Heart left ventricle (tissue), 16 donors: ENCODE measurements at regions not wholly inside any gene's neighbourhood (a gene's known extent, or its start where the extent isn't known, plus 50 kb on each side); places are given as distances from the start of the nearest gene placed in this dataset.

Experiments used
- ATAC-seq, 4 donors: fragments of 200-7000 bp; cut with Tn5 transposase; one replicate each; pipeline ENCODE4 v1.9.1; 2020 to 2022; ENCODE audit warnings: moderate library complexity in 4 of 4, mild to moderate bottlenecking in 3 of 4, moderate number of reproducible peaks in 1 of 4
- DNase-seq, 5 donors: peaks; one replicate each; pipeline ENCODE4 v3.0.0-alpha.2; 2020
- H3K27ac ChIP-seq, 12 donors: fragments of 200-600 bp; sonication (generic) in 4 of 12; one replicate each; pipeline versions ENCODE4 v1.5.0 to v1.8.0; 2016 to 2022; ENCODE audit warnings: mild to moderate bottlenecking in 2 of 12
- H3K27me3 ChIP-seq, 9 donors: fragments of 200-600 bp; sonication (generic) in 2 of 9; one replicate each; pipeline versions ENCODE4 v1.5.1 to v1.8.0; 2016 to 2022; ENCODE audit warnings: mild to moderate bottlenecking in 3 of 9
- H3K36me3 ChIP-seq, 9 donors: fragments of 200-600 bp; sonication (generic) in 2 of 9; one replicate each; pipeline versions ENCODE4 v1.5.0 to v1.8.0; 2018 to 2022; ENCODE audit warnings: mild to moderate bottlenecking in 2 of 9
- H3K4me1 ChIP-seq, 12 donors: fragments of 200-600 bp; sonication (generic) in 4 of 12; one replicate each; pipeline versions ENCODE4 v1.5.0 to v1.8.0; 2016 to 2022; ENCODE audit warnings: mild to moderate bottlenecking in 3 of 12
- H3K4me3 ChIP-seq, 12 donors: fragments of 200-600 bp; sonication (generic) in 4 of 12; one replicate each; pipeline versions ENCODE4 v1.5.0 to v1.8.0; 2017 to 2022; ENCODE audit warnings: mild to moderate bottlenecking in 9 of 12, moderate library complexity in 4 of 12
- H3K9me3 ChIP-seq, 12 donors: fragments of 200-600 bp; sonication (generic) in 4 of 12; one replicate each; pipeline versions ENCODE4 v1.5.0 to v1.8.0; 2016 to 2022; ENCODE audit warnings: mild to moderate bottlenecking in 1 of 12
- CTCF ChIP-seq, 12 donors: fragments of 200-600 bp; sonication (generic) in 4 of 12; IDR thresholded peaks; one replicate each; pipeline versions ENCODE4 v1.5.0 to v1.8.0; 2018 to 2022; ENCODE audit warnings: antibody characterized with exemption in 12 of 12, mild to moderate bottlenecking in 5 of 12
- POLR2A ChIP-seq, 2 donors: fragments of 450-650 bp; IDR thresholded peaks; one replicate each; pipeline ENCODE4 v1.6.1; 2017; ENCODE audit warnings: antibody characterized with exemption in 2 of 2, mild to moderate bottlenecking in 2 of 2, moderate library complexity in 2 of 2
- WGBS, 4 donors: extraction: QIAGEN DNeasy Blood & Tissue Kit in 2 of 4; methylation state at CpG; one replicate each; pipeline versions ENCODE4 v1.1.5 to v1.1.7; 2013 to 2018; 5-methylcytosine and 5-hydroxymethylcytosine counted together
- intact Hi-C, 10 donors: fragments of 100-400 bp; cut with DNase I; formaldehyde crosslinking; loops; one replicate each; pipeline versions ENCODE4 v1.11.1 to v1.14.2; 2022
- donor health status: ischemic (EF 13 %, LVEDD 7.1; RV severe dilation, severe dysfunction).
- donor health status: healthy with polysubstance abuse.
- donor health status: DM: no; HTN: yes; CAD: no.
- donor health status: DM: no; HTN: no; CAD: no.
- donor health status: ischemic (EF 25% LVEDD 6.9; RV normal size, moderate dysfunction).
- donor health status: ischemic (EF 25% LVEDD 5.7; RV mildly dilated, moderate dysfunction).
- donor health status: healthy.
- donor health status: DM: yes; HTN: yes; CAD: no.
- donor health status: ischemic (EF 35%, LVEDD 5.7; RV mildly dilated, moderate dysfunction).
- donor health status: nonischemic (EF 11% LVEDD 7.7; RV severe dilation, severe dysfunction).
- donor health status: DM: yes; HTN: yes; CAD: no.
- donor health status: PGD.
- donor health status: ischemic (EF 29% LVEDD 5.4; RV normal size, mild dysfunction).
- donor health status: nonischemic (EF 23%, LVEDD 6.1; RV moderate dilation, normal function).

- no peak for ATAC-seq
- TF ChIP-seq CTCF (IDR thresholded peaks at IDR 0.05) (no peak), POLR2A (IDR thresholded peaks at IDR 0.05) (no peak)
- H3K4me1 ChIP-seq, result peaks cover 0 to 43% (median 13%) of the 10 kb centered on the region in 12 donors
- no peak overlapping the region for H3K4me3 ChIP-seq
- H3K27me3 ChIP-seq, result no peaks in the 10 kb centered on the region
- H3K27ac ChIP-seq, result peak overlapping the region in 2 of 12 donors; percentile 22 to 53
- H3K36me3 ChIP-seq, result no peaks in the 10 kb centered on the region
- intact Hi-C loops, result loop anchor here in 2 of 10 donors (5.0 to 10.0 kb wide), 3 partner anchors 61 to 141 kb away; no protein-coding TSS in a partner anchor
- H3K9me3 ChIP-seq, result no peaks in the 10 kb centered on the region
- no peak for DNase-seq
- WGBS, 4 donors, result 67 to 75% (median 72%) methylated on average over 3 to 4 of the region's 4 CpGs
These were observed 66.5 kb upstream of the NPAS2 start for GRCh38 chr2:100753444-100753843.

GRCh38 chr2:100753881-100754280 lies 66.1 kb upstream of the NPAS2 start:
- WGBS, 4 donors, result 67 to 89% (median 78%) methylated on average over 1 of the region's 1 CpG
- DNase-seq (no peak), ATAC-seq (no peak)
- H3K27me3 ChIP-seq, result no peaks in the 10 kb centered on the region
- intact Hi-C loops, result loop anchor here in 2 of 10 donors (5.0 to 10.0 kb wide), 3 partner anchors 61 to 141 kb away; no protein-coding TSS in a partner anchor
- TF ChIP-seq CTCF (IDR thresholded peaks at IDR 0.05), result no peak
- no peak for TF ChIP-seq POLR2A (IDR thresholded peaks at IDR 0.05)
- H3K9me3 ChIP-seq, result no peaks in the 10 kb centered on the region
- H3K4me3 ChIP-seq, result no peak overlapping the region
- H3K27ac ChIP-seq, result peak overlapping the region in 1 of 12 donors; percentile 53
- H3K36me3 ChIP-seq, result no peaks in the 10 kb centered on the region
- H3K4me1 ChIP-seq, result peaks cover 0 to 43% (median 12%) of the 10 kb centered on the region in 12 donors

GRCh38 chr2:100754951-100755350 lies 65.0 kb upstream of the NPAS2 start:
- DNase-seq (no peak), ATAC-seq (peak in 3 of 4 donors; percentile 41 to 62 (median 54))
- intact Hi-C loops, result loop anchor here in 2 of 10 donors (5.0 to 10.0 kb wide), 3 partner anchors 60 to 140 kb away; no protein-coding TSS in a partner anchor
- WGBS, 4 donors, result 48 to 56% (median 50%) methylated on average over 4 of the region's 4 CpGs
- TF ChIP-seq CTCF (IDR thresholded peaks at IDR 0.05) (no peak), POLR2A (IDR thresholded peaks at IDR 0.05) (no peak)
- Histone ChIP-seq H3K4me1 (peaks cover 0 to 43% (median 12%) of the 10 kb centered on the region in 12 donors), H3K27ac (no peak overlapping the region), H3K9me3 (no peaks in the 10 kb centered on the region), H3K36me3 (no peaks in the 10 kb centered on the region), H3K27me3 (no peaks in the 10 kb centered on the region), H3K4me3 (no peak overlapping the region)

GRCh38 chr2:100755441-100755840 lies 64.5 kb upstream of the NPAS2 start:
- Histone ChIP-seq H3K36me3 (no peaks in the 10 kb centered on the region), H3K27ac (no peak overlapping the region), H3K4me1 (peaks cover 0 to 43% (median 12%) of the 10 kb centered on the region in 12 donors), H3K27me3 (no peaks in the 10 kb centered on the region), H3K9me3 (no peaks in the 10 kb centered on the region), H3K4me3 (no peak overlapping the region)
- intact Hi-C loops, result loop anchor here in 2 of 10 donors (10.0 kb wide), 2 partner anchors 59 to 139 kb away; no protein-coding TSS in a partner anchor
- TF ChIP-seq CTCF (IDR thresholded peaks at IDR 0.05), result no peak
- 55 to 76% (median 58%) methylated on average over 2 of the region's 2 CpGs for WGBS, 4 donors
- DNase-seq (no peak), ATAC-seq (no peak)
